ENCODE measurements at regions not wholly inside any gene's neighbourhood (a gene's known extent, or its start where the extent isn't known, plus 50 kb on each side); places are given as distances from the start of the nearest gene placed in this dataset.

- TF ChIP-seq CTCF (conservative IDR thresholded peaks at IDR 0.05 in 1 of 2, IDR thresholded peaks at IDR 0.05 in 1 of 2; ENCODE audit: low read depth in 1 of 2, low read length in 2 of 2) (no peak), EZH2 (IDR thresholded peaks at IDR 0.05; ENCODE audit: low read length, missing control alignments) (no peak)
These were observed 181.1 kb downstream of the IRS1 start for GRCh38 chr2:226618544-226618874.
